ENCODE measurements at regions not wholly inside any gene's neighbourhood (a gene's known extent, or its start where the extent isn't known, plus 50 kb on each side); places are given as distances from the start of the nearest gene placed in this dataset.

GRCh38 chr13:107790397-107790796 lies 424.9 kb downstream of the LIG4 start:
- no peak for TF ChIP-seq FOXP2 (optimal IDR thresholded peaks at IDR 0.05; ENCODE audit: control extremely low read depth, extremely low read length, insufficient read depth)
- no peak for TF ChIP-seq POLR2AphosphoS5 (IDR thresholded peaks at IDR 0.05; ENCODE audit: borderline replicate concordance, low read depth, low read length)

Data from SK-N-MC (cell line).